ENCODE measurements at regions not wholly inside any gene's neighbourhood (a gene's known extent, or its start where the extent isn't known, plus 50 kb on each side); places are given as distances from the start of the nearest gene placed in this dataset.

DNA sequence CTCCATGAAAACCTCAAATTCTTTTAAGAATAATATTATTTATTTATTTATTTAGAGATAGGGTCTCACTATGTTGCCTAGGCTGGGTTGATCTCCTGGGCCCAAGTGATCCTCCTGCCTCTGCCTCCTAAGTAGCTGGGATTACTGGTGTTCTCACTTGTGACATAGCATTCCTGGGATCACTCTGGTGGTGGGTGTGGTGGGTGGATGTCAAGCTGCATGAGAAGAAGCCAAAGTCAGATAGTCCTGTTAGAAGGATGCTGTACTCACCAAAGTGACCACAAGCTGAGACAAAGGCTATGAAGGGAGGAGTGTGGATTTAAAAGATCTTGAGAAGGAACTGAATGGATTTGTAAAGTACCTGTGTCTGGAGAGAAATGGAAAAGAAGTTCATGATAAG lies 87.9 kb upstream of the SPON1 start:
- DNase-seq, result no peak

DNA sequence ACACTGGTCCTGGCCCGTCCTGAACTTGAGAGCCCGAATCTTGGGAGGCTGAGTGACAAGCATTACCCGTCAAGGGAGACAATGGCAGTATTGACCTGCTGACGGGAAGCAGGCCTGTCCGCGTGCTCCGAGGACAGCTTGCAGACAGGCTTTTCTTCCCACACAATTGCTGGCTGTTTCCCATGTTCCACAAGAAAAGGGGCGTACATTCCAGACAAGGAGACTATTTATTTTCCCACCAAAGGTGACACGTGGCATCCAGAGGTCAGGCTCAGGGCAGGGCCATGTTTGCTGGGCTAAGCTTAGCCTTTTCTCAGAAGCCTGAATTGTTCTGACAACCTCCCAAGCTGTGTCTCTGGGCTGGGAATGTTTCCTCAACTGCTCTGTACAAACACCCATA lies 86.9 kb upstream of the SPON1 start:
- DNase-seq, result no peak

- peak; percentile 27 for DNase-seq
These were observed 86.1 kb upstream of the SPON1 start for GRCh38 chr11:13876423-13876822.

- DNase-seq, result no peak
These were observed 84.4 kb upstream of the SPON1 start for GRCh38 chr11:13878077-13878476.

DNA sequence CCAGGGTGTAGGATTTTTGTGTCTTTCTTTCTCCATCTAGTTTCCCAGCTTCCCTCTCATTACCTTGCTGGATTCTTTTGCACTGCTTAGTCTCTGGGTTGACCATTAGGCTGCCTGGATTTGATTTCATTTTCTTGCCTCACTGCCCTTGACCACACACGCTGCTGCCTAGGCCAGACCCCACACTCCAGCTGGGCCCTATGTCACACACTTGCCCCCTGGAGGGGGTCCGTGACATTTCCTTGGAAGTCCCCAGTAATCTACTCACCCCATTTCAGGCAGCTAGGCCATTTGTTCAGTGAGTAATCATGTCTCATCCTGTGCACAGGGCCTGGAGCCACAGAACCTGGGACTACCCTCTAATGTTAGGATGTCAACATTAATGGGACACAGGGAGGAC lies 81.9 kb upstream of the SPON1 start:
- DNase-seq, result no peak

GRCh38 chr11:13881226-13881905 lies 81.2 kb upstream of the SPON1 start:
- no peak for DNase-seq

DNA sequence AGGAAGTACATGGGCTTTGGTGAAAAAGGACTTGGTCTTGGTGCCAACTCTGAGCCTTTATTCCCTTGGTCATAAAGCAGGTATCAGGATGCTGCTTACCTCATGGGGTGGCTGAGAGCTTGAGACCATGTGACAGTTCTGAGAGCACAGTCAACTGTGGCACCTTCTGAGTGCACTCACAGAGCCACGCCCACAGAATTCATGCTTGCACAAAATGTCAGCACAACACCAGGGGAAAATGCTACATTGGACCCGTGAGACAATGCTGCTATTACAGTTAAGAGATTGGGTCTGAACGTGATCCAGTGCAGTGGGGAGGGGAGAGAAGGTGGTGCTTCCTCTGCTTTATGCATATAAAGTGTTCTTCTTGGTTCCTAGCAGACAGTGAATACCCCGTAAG lies 79.5 kb upstream of the SPON1 start:
- DNase-seq, result no peak

DNA sequence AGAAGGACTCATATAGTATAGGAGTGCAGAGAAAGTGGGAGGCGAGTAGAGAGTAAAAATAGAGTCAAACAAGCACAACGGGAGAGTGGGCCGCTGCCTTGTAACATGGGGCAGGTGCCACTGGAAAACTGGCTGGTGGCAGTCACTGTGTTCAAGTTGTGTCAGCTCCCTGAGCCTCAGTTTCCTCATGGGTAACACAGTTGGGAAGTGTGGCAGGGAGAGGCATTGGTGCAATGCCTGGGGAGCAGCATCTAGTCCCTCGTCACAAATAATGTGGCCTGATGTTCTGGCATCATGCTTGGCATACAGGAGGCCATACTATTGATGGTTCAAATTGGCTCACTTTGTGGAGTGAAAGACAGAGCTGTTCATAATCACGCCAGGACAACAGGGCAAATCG lies 78.9 kb upstream of the SPON1 start:
- no peak for DNase-seq

DNA sequence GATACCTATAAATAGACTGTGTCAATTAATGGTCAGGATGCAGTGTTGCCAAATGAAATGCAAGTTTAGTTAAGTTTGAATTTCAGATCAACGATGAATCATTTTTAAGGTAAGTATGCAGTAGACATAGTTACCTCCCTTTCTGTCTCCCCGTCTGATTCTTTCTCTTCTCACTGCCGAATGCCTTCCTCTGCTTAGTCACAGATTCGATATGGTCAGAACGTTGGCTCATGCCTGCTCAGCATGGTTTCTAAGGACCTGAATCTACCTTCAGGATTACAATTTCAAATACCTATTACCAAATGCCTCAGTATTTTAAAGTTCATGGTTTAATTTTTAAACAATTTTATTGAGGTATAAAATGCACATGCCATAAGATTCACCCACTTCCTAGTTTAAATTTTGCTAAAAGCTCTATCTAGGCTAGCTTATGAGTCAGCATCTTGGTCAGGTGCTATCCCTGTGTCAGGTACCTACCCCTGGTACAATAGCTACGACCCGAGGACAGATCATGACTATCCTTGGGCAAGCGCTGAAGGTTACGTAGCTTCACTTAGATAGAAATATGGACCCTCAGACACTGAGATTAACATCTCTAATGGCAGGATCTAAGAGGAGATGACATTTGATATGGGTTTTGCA lies 78.2 kb upstream of the SPON1 start:
- DNase-seq, result no peak

GRCh38 chr11:13885083-13885482 lies 77.4 kb upstream of the SPON1 start:
- DNase-seq, result no peak

DNA sequence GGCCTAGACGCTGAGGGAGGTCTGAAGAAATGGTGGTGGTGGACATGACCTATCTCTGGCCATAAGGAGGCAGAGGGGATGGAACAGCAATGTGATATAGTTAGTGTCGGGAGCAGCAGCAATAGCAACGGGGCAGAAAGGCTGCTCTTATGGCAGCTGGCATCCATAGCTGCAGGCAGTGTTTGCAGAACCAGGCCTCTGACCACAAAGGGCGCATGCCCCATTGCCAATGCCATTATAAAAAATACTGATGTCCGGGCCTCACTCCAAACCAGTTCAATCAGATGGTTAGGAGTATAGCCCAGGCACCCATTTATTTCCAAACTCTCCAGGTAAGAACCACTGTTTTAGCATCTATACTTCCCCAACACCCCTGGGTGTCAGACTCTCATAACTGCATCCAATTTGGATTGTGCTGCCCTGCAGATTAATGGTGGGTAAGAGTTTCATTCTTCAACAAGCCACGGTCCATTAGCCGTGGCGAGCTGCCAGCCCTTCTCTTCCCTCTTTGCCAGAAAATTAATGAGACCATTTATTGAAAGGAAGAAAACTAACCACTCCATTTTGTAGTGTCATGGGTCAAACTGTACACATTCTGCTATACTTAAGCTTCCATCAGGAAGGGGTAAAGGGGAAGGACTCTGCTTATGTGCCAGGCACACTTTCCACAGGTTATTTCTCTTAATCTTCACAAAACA lies 72.8 kb upstream of the SPON1 start:
- DNase-seq, result no peak

DNA sequence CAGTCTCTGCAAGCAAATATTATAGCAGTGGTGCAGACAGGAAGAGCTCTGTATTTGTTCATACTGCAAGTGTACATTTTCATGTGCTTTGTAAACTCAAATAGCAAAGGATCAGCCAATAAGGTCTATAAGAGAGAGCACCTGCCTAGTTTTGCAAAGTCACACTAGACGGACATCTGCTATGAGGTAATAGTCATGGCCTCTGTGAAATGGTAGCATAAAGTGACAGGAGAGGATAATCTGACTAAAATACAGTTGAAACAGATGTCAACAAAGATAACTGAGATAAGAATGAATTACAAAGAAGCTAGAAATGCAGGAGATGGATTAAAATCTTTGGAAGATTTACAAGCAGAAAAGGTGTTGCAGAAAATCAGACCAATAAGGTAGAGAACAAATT lies 70.6 kb upstream of the SPON1 start:
- no peak for DNase-seq

DNA sequence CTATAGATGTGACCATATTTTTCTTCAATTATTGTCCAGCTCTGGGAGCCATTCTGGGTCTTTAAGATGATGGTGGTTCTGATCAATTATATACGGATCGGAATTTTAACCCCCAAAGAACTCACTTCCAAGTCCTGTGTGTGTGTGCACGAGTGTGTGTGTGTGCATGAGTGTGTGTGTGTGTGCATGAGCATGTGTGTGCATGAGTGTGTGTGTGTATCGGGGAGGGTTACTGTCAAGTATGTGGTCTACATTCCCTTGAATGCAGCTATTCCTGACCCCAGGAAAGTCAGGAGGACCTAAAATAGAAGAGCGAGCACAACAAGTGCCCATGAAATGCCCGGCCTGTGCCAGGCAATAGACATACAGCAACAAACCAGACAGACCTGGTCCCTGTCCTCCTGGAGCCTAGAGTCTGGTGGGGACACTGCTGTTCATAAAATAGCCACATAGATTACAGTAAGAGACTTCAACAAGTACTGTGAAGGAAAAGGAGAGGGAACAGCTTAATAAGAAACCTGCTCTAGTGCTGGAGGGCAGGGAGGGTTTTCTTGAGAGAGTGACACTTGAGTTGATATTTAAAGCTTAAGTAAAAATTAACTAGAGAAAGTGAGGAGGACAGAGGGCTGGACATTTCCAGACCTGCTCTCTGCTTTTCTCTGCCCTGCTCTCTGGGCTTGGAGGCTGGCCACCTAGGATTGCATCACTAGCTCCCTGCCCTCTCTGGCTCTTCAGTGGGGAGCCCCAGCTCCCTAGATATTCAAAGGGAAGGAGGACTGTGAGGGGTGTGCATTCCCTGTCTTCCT lies 66.1 kb upstream of the SPON1 start:
- DNase-seq, result no peak

- no peak for DNase-seq
These were observed 65.6 kb upstream of the SPON1 start for GRCh38 chr11:13896981-13897353.

GRCh38 chr11:13897646-13898276 lies 64.8 kb upstream of the SPON1 start:
- no peak for DNase-seq

GRCh38 chr11:13899603-13900002 lies 62.9 kb upstream of the SPON1 start:
- no peak for DNase-seq

GRCh38 chr11:13902523-13902922 lies 60.0 kb upstream of the SPON1 start:
- DNase-seq, result no peak

DNA sequence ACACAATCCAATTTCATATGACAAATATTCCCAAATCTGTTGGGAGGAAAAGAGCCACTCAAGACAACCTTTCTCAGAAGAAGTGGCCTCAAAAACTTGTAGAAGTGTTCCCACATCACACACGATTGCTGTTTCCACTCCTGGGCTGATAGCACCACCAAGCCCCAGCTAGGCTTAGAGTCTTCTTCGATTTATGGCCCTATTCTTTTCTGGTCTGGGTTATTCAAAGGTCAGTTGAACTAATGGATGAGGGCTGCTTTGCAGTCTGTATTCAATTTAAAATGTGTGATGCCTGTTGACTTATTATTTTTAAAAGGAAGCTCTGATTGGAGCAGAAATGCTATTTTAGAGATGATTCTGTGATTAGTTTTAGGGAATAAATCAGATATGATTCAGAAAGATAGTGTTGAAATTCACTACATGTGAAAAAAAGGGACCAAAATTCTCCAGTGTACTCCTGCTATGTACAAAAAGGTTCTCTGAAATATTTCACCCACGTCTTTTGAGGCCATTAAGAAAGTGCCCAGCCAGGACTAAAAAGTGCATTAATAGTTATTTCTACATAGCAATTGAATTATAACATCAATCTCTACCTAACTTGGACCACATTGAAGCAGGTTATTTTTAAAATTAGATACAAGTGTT lies 57.3 kb upstream of the SPON1 start:
- no peak for DNase-seq

- no peak for DNase-seq
These were observed 54.8 kb upstream of the SPON1 start for GRCh38 chr11:13907678-13908077.

DNA sequence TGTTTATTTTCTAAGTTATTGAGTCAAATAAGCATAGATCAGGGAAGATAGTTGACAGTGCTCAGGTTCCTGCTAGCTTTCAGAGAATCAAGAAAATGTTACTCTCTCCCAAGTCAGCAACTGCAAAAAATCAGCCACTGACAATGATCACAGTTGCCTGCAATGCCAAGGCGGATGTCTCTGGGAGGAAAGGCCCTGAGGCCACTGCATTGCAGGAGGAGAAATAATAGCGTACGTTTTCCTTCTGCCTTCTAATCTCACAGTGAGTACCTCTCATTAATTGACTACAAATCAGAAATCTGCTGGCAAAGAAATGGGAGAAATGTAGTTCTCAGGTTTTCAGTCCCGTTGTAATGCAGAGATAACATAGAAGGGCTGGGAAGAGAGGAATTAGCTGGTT lies 54.0 kb upstream of the SPON1 start:
- DNase-seq, result no peak
